Globus pallidus (tissue), 1 donor: ENCODE measurements at regions not wholly inside any gene's neighbourhood (a gene's known extent, or its start where the extent isn't known, plus 50 kb on each side); places are given as distances from the start of the nearest gene placed in this dataset.

Source experiments
- DNase-seq: peaks from one replicate; pipeline ENCODE4 v3.0.0-alpha.2; 2015; ENCODE audit warnings: low spot score

- DNase-seq: no peak
Measured at GRCh38 chr11:70627219-70627618, 228.9 kb downstream of the CTTN start.

GRCh38 chr11:70628176-70628854 lies 230.0 kb downstream of the CTTN start:
- no peak for DNase-seq

- DNase-seq: no peak
Measured at GRCh38 chr11:70628855-70629844, 230.8 kb downstream of the CTTN start.

DNA sequence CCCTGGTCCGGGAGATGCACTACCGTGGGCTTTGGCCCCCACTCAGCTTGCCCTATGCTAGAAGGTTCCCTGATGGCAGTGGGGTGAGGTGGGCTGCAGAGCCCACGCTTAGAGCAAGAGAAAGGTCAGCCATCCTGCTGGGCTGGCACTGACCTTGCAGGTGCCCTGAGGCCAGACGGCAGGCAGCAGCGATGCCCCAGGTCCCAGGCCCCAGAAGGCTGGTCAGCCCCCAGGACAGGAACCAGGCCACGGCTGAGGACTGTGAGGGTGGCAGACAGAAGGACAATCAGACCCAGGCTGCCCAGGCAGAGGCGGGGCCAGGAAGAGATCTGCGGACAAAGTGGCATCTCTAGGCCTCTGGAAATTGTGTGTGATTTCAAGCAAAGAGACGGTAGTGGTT lies 231.7 kb downstream of the CTTN start:
- no peak for DNase-seq

DNA sequence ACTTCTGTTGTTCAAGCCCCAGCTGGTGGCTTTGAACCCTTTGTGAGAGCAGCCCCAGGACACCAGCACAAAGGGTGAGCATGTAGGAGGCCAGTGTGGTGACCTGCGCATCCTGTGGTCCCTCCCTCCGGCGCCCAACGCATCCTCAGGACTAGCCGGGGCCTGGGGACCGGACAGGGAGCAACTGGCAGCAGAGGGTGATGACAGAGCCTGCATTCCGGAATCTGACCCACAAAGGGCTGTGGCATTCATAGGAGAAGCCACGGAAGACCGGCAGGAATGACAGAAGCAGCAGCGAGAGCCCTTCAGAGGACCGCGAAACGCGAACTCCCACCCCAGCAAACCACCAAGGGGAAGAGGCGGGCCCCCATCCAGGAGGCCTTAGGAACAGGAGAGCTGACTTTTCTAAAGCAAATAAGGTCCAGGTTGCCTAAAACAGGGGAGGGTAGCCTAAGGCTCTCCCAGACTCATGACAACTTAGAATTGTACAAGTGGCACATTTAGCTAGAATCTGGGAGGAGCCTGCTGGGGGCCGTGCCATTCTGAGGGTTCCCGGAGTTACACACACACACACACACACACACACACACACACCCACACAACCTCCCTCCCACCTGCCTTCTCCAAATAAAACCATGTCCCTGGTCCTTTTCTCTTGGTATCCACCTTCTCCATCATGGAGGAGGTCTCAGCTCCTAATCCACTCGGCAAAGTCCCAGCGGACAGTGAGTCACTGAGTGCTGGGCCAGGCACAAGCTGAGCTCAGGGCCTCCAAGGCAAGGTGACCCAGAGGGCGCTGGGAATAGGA lies 232.7 kb downstream of the CTTN start:
- DNase-seq: no peak

DNA sequence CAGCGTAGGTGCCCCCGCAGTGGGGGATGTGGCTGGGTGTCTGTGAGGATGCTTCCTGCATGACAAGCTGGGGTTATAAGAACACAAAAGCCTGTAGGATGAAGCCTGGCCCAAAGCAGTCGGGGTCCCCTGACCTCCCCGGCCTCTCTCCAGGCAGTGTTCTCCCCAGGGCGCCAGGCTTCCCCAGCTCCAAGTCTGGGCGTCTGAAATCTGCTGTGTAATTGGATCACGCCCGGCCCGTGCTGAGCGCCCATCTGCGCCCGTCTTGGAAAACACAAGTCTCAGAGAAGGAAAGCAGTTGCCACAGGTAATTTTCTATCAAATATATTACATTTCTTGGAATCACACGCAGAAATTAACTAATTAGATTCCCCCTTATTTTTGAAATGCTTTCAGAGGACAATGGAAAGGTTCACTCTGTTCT lies 233.3 kb downstream of the CTTN start:
- DNase-seq: no peak

GRCh38 chr11:70633610-70634009 lies 235.3 kb downstream of the CTTN start:
- no peak for DNase-seq

DNA sequence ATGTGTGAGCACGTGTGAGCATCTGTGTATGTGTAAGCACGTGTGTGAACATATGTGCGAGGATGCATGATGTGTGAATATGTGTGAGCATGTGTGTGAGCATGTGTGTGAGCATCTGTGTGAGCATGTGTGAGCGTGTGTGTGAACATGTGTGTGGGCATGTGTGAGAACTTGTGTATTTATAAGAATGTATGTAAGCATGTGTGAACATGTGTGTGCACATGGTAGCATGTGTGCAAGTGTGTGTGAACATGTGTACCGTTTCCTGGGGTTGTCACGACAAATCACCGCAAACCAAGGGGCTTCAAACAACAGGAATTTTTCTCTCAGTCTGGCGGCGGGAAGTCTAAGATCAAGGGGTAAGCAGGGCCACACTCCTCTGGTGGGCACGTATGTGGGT lies 238.3 kb downstream of the CTTN start:
- DNase-seq: no peak

GRCh38 chr11:70637186-70637800 lies 239.0 kb downstream of the CTTN start:
- no peak for DNase-seq

- peak; percentile 86 for DNase-seq
Measured at GRCh38 chr11:70637949-70638583, 239.7 kb downstream of the CTTN start.

GRCh38 chr11:70640408-70640807 lies 242.1 kb downstream of the CTTN start:
- no peak for DNase-seq

- DNase-seq: no peak
Measured at GRCh38 chr11:70641369-70641768, 243.0 kb downstream of the CTTN start.

GRCh38 chr11:70642266-70642665 lies 243.9 kb downstream of the CTTN start:
- DNase-seq: no peak

- DNase-seq: no peak
Measured at GRCh38 chr11:70643642-70644041, 245.3 kb downstream of the CTTN start.

GRCh38 chr11:70644343-70645060 lies 246.2 kb downstream of the CTTN start:
- DNase-seq: no peak

GRCh38 chr11:70645537-70645936 lies 247.2 kb downstream of the CTTN start:
- DNase-seq: no peak

DNA sequence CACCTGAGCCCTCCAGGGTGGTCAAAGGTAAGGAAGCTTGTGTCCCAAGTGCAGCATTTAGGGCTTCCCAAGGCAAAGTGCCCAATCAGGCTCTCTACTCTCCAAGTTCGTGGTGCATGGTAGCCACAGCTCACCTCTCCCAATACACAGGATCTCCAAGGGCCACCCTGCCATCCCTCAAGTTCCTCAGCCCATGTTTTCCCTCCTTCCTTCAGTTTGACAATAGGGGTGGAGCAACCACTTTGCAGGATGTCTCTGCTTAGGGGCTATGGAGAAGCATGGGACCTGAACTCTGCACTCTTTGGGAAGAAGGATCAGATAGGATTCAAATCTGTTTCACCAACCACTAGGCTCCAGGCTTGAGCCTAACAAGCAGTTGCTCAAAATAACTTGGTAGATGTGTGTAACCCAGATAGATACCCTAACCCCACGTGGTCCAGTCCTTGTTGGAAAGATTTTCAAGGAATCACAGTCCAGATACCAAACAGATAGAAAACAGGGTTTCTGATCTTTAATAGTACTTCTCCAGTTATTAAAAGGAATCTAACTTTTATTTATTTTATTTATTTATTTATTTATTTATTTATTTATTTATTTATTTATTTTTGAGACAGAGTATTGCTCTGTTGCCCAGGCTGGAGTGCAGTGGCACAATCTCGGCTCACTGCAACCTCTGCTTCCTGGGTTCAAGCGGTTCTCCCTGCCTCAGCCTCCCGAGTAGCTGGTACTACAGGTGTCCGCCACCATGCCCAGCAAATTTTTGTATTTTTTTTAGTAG lies 248.1 kb downstream of the CTTN start:
- no peak for DNase-seq

DNA sequence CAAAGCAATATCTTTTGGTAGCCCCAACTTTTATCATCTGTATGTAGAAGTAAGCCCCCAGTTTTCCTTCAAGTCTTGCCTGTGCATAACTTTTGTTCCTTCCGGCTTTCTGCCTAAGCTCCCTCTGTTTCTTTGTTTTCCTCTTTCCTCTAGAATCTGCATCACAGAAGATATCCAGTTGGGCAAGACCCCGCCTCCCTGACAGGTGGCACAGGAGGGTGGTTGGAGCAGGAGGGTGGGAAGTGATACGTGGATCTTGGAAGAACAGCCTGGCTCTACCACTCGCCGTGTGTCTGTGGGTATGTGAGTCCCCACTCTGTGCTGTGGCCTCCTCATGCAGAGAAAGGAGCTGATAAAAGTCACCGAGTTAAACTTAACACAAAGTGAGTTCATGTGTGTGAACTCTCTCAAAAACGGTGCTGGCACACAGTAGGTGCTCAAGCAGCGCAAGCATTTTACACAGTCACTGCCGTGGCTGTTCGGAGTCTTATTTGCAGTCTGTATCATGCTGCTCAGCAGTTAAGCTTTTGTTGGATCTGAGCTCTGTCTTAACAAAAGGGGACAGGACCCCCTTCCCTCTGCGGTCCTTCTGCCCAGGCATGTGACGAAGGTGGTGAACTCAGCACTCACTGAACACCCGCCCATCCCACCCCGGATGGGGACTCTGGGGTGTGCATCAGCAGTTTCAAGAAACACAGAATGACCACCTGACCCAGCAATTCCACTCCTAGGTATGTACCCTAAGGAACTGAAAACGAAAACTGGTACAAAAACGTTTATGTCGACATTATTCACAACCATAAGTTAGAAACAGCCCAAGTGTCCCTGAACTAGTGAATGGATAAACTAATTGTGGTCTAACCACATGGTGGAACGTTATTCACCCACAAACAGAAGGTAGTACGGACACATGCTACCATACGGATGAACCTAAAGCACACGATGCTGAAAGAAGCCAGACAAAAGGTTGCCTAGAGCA lies 249.1 kb downstream of the CTTN start:
- no peak for DNase-seq
